ENCODE measurements at regions not wholly inside any gene's neighbourhood (a gene's known extent, or its start where the extent isn't known, plus 50 kb on each side); places are given as distances from the start of the nearest gene placed in this dataset.

GRCh38 chr13:40165316-40165932 lies 501.0 kb downstream of the FOXO1 start:
- no peak for TF ChIP-seq CTCF (IDR thresholded peaks at IDR 0.05; ENCODE audit: extremely low read depth, missing control alignments)
- no peak for DNase-seq (ENCODE audit: low spot score)

GRCh38 chr13:40167327-40167726 lies 499.1 kb downstream of the FOXO1 start:
- no peak for DNase-seq (ENCODE audit: low spot score)
- TF ChIP-seq CTCF (IDR thresholded peaks at IDR 0.05; ENCODE audit: extremely low read depth, missing control alignments): no peak

GRCh38 chr13:40168425-40169166 lies 497.8 kb downstream of the FOXO1 start:
- no peak for DNase-seq (ENCODE audit: low spot score)
- no peak for TF ChIP-seq CTCF (IDR thresholded peaks at IDR 0.05; ENCODE audit: extremely low read depth, missing control alignments)

GRCh38 chr13:40169476-40169875 lies 497.0 kb downstream of the FOXO1 start:
- no peak for TF ChIP-seq CTCF (IDR thresholded peaks at IDR 0.05; ENCODE audit: extremely low read depth, missing control alignments)
- no peak for DNase-seq (ENCODE audit: low spot score)

- DNase-seq (ENCODE audit: low spot score): no peak
- TF ChIP-seq CTCF (IDR thresholded peaks at IDR 0.05; ENCODE audit: extremely low read depth, missing control alignments): no peak
Measured at GRCh38 chr13:40170091-40170490, 496.4 kb downstream of the FOXO1 start.

GRCh38 chr13:40170982-40171381 lies 495.5 kb downstream of the FOXO1 start:
- no peak for TF ChIP-seq CTCF (IDR thresholded peaks at IDR 0.05; ENCODE audit: extremely low read depth, missing control alignments)
- no peak for DNase-seq (ENCODE audit: low spot score)

- TF ChIP-seq CTCF (IDR thresholded peaks at IDR 0.05; ENCODE audit: extremely low read depth, missing control alignments): no peak
- no peak for DNase-seq (ENCODE audit: low spot score)
Measured at GRCh38 chr13:40171566-40171965, 494.9 kb downstream of the FOXO1 start.

Data from GM20000 (cell line).